ENCODE measurements at regions not wholly inside any gene's neighbourhood (a gene's known extent, or its start where the extent isn't known, plus 50 kb on each side); places are given as distances from the start of the nearest gene placed in this dataset.

DNA sequence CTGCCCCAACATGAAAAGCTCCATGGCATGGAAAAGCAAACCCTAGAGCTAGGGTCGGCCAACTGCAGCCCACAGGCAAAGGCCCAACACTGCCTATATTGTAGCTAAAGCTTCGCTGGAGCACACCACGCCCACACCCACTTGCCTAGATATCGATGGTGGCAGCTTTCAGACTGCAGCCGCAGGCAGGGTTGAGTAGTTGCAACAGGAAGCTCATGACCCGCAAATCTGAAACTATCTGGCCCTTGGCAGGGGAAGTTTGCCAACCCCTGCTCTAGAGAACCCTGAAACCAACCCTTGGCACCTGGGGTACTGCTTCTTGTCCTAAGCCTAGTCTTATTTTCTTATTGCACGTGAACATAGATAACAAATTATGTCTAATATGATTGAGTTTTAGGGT lies 250.0 kb downstream of the SOX11 start:
- no peaks in the 10 kb centered on the region for H3K9me3 ChIP-seq (ENCODE audit: insufficient read depth in 2 of 2, low read depth in 1 of 2, low read length in 1 of 2)
- H3K27me3 ChIP-seq (replicated peaks in 1 of 4; ENCODE audit: control insufficient read depth in 3 of 4, extremely low read depth in 1 of 4, insufficient read depth in 3 of 4, low read length in 3 of 4): no peaks in the 10 kb centered on the region; a peak in 1 of 7 replicates
- H3K18ac ChIP-seq (ENCODE audit: extremely low read depth, low read length): no peak overlapping the region
- no peak overlapping the region for H3K23ac ChIP-seq (ENCODE audit: insufficient read length)
- no peak for TF ChIP-seq FOSL1 (IDR thresholded peaks at IDR 0.05; ENCODE audit: insufficient read depth, low read depth, low read length)
- no peak for TF ChIP-seq CHD2 (IDR thresholded peaks at IDR 0.05; ENCODE audit: low read length)
- TF ChIP-seq SUZ12 (IDR thresholded peaks at IDR 0.05; ENCODE audit: low read length): no peak
- no peak for TF ChIP-seq HDAC2 (IDR thresholded peaks at IDR 0.05; ENCODE audit: borderline replicate concordance in 1 of 2, low read depth in 2 of 2, low read length in 2 of 2)
- no peak for TF ChIP-seq SP2 (IDR thresholded peaks at IDR 0.05; ENCODE audit: low read length)
- TF ChIP-seq RAD21 (IDR thresholded peaks at IDR 0.05 in 1 of 2, conservative IDR thresholded peaks at IDR 0.05 in 1 of 2; ENCODE audit: low read depth in 2 of 2, low read length in 2 of 2): no peak
- TF ChIP-seq, protein P1, sequence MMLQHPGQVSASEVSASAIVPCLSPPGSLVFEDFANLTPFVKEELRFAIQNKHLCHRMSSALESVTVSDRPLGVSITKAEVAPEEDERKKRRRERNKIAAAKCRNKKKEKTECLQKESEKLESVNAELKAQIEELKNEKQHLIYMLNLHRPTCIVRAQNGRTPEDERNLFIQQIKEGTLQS (IDR thresholded peaks at IDR 0.05; ENCODE audit: insufficient read depth, low read depth, low read length): no peak
- no peak for TF ChIP-seq SIRT6 (IDR thresholded peaks at IDR 0.05; ENCODE audit: low read length)
- no peak for TF ChIP-seq GABPA (IDR thresholded peaks at IDR 0.05; ENCODE audit: borderline replicate concordance, insufficient read depth, low read length)
- no peak for TF ChIP-seq BACH1 (IDR thresholded peaks at IDR 0.05; ENCODE audit: low read length)
- no peak for TF ChIP-seq EGR1 (IDR thresholded peaks at IDR 0.05; ENCODE audit: borderline replicate concordance, low read depth, low read length)
- TF ChIP-seq CREB1 (IDR thresholded peaks at IDR 0.05): no peak
- TF ChIP-seq KDM1A (IDR thresholded peaks at IDR 0.05; ENCODE audit: borderline replicate concordance, low read length): no peak
- no peak for TF ChIP-seq TCF12 (IDR thresholded peaks at IDR 0.05; ENCODE audit: low read depth, low read length)
- no peak overlapping the region for H3K56ac ChIP-seq (replicated peaks; ENCODE audit: insufficient read length, low read depth, low read length)
- no peak overlapping the region for H2AFZ ChIP-seq (ENCODE audit: low read length)
- no peak overlapping the region; the same call in 1 of the 2 replicates for H2BK12ac ChIP-seq (ENCODE audit: low read depth, low read length)
- no peaks in the 10 kb centered on the region for H3K36me3 ChIP-seq (ENCODE audit: control insufficient read depth in 2 of 4, insufficient read depth in 4 of 4, low read length in 3 of 4)
- ChIA-PET CTCF (ENCODE audit: partially characterized antibody) (no interaction called here), POLR2A (ENCODE audit: partially characterized antibody) (no interaction called here)
- H2BK5ac ChIP-seq (ENCODE audit: low read depth, low read length): no peak overlapping the region
- H3K79me2 ChIP-seq (ENCODE audit: control insufficient read depth in 1 of 2, insufficient read depth in 2 of 2, low read length in 2 of 2): no peaks in the 10 kb centered on the region
- H2BK20ac ChIP-seq (ENCODE audit: low read length): no peak overlapping the region
- no peak overlapping the region for H3K14ac ChIP-seq (ENCODE audit: insufficient read length)
- H2BK120ac ChIP-seq (replicated peaks; ENCODE audit: low read depth, low read length): no peak overlapping the region
- H3K4me2 ChIP-seq (ENCODE audit: insufficient read depth in 1 of 2, low read depth in 2 of 2, low read length in 2 of 2): no peak overlapping the region
- H2BK15ac ChIP-seq (ENCODE audit: low read length): no peak overlapping the region
- FAIRE-seq: no peak
- H3K27ac ChIP-seq (ENCODE audit: low read depth, low read length): no peak overlapping the region
- no peak overlapping the region for H4K91ac ChIP-seq (replicated peaks; ENCODE audit: insufficient read length, low read length)
- no peaks in the 10 kb centered on the region for H3K23me2 ChIP-seq (ENCODE audit: low read depth, low read length)
- no peak overlapping the region for H2AK5ac ChIP-seq (ENCODE audit: low read depth, low read length)
- WGBS, 2 experiments (ENCODE audit: extremely low coverage in 1 of 2, insufficient coverage in 1 of 2, insufficient read length in 1 of 2, insufficient replicate concordance in 2 of 2, low coverage in 1 of 2, low lambda C conversion rate in 2 of 2, missing lambda C conversion rate in 1 of 2): 97% methylated on average over 7 of the region's 7 CpGs; no CpG with 5 or more reads in 1 of the 2 experiments
- no peaks in the 10 kb centered on the region for H4K20me1 ChIP-seq (replicated peaks in 1 of 2; ENCODE audit: control insufficient read depth in 1 of 2, insufficient read depth in 2 of 2, low read length in 2 of 2)
- no peak overlapping the region for H3K9ac ChIP-seq (replicated peaks in 1 of 4; ENCODE audit: extremely low read depth in 1 of 4, low read depth in 3 of 4, low read length in 3 of 4)
- no peak overlapping the region for H4K8ac ChIP-seq (ENCODE audit: extremely low read depth, insufficient read depth, low read length)
- H3K79me1 ChIP-seq (ENCODE audit: low read depth, low read length): no peaks in the 10 kb centered on the region
- no peak overlapping the region for H3K4me3 ChIP-seq (ENCODE audit: extremely low read depth in 1 of 4, insufficient read depth in 2 of 4, low read depth in 3 of 4, low read length in 4 of 4)
- H3K4ac ChIP-seq (replicated peaks; ENCODE audit: insufficient read length, low read depth, low read length): no peak overlapping the region
- DNase-seq (ENCODE audit: low read depth in 1 of 2, low spot score in 2 of 2): no peak
- peaks cover 0 to 17% (median 9%) of the 10 kb centered on the region in 4 experiments; a peak in 6 of 7 replicates for H3K4me1 ChIP-seq (replicated peaks in 1 of 4; ENCODE audit: control insufficient read depth in 3 of 4, insufficient read depth in 4 of 4, low read length in 3 of 4)
- no peak overlapping the region for H4K5ac ChIP-seq (ENCODE audit: insufficient read length, low read depth, low read length)

Data from H1 (cell line).